HepG2 (cell line): ENCODE measurements at regions not wholly inside any gene's neighbourhood (a gene's known extent, or its start where the extent isn't known, plus 50 kb on each side); places are given as distances from the start of the nearest gene placed in this dataset.

ENCODE experiments used
- BHLHE40 ChIP-seq: IDR thresholded peaks from 2 replicates; pipeline ENCODE4 v1.6.1; 2011; ENCODE audit warnings: low read length, improper control_type of control experiment
- DMAP1 ChIP-seq: IDR thresholded peaks from 2 replicates; pipeline ENCODE4 v1.6.1; 2016
- FUBP1 ChIP-seq: sonication (generic); formaldehyde crosslinking; IDR thresholded peaks from 2 replicates; pipeline ENCODE4 v1.5.1; 2020; ENCODE audit warnings: missing genetic modification reagents, mild to moderate bottlenecking, borderline replicate concordance
- HNF4A ChIP-seq: sonication (generic); formaldehyde crosslinking; IDR thresholded peaks from 2 replicates; pipeline ENCODE4 v1.4.0; 2020; ENCODE audit warnings: missing genetic modification reagents
- HNRNPLL ChIP-seq: fragments of 200-400 bp; formaldehyde crosslinking; IDR thresholded peaks from 2 replicates; pipeline ENCODE4 v1.6.1; 2017; ENCODE audit warnings: mild to moderate bottlenecking, low read depth, low read length; ENCODE audit not compliant: poor library complexity, severe bottlenecking
- NCOA5 ChIP-seq: sonication (generic); formaldehyde crosslinking; IDR thresholded peaks from 2 replicates; pipeline ENCODE4 v1.4.0; 2020; ENCODE audit warnings: missing genetic modification reagents
- NR0B2 ChIP-seq: sonication (generic); formaldehyde crosslinking; IDR thresholded peaks from 2 replicates; pipeline ENCODE4 v1.4.0; 2020; ENCODE audit warnings: mild to moderate bottlenecking, missing genetic modification reagents
- RBM39 ChIP-seq: fragments of 200-400 bp; formaldehyde crosslinking; IDR thresholded peaks from one replicate; pipeline ENCODE4 v1.6.1; 2018; ENCODE audit warnings: antibody characterized with exemption, mild to moderate bottlenecking, low read depth, low read length; ENCODE audit not compliant: poor library complexity, severe bottlenecking
- RFXAP ChIP-seq: sonication (generic); formaldehyde crosslinking; IDR thresholded peaks from 2 replicates; pipeline ENCODE4 v1.4.0; 2020; ENCODE audit warnings: missing genetic modification reagents, borderline replicate concordance
- TEAD3 ChIP-seq: optimal IDR thresholded peaks from 2 replicates; pipeline ENCODE3; 2016; ENCODE audit warnings: borderline replicate concordance
- U2AF1 ChIP-seq: fragments of 200-400 bp; formaldehyde crosslinking; optimal IDR thresholded peaks from 2 replicates; pipeline ENCODE3; 2017; ENCODE audit warnings: mild to moderate bottlenecking, low read depth, low read length
- ZNF101 ChIP-seq: sonication (generic); formaldehyde crosslinking; IDR thresholded peaks from 2 replicates; pipeline ENCODE4 v1.4.0; 2020; ENCODE audit warnings: mild to moderate bottlenecking, low read depth, missing genetic modification reagents, borderline replicate concordance
- ZNF343 ChIP-seq: sonication (generic); formaldehyde crosslinking; IDR thresholded peaks from 2 replicates; pipeline ENCODE4 v1.4.0; 2020; ENCODE audit warnings: mild to moderate bottlenecking, missing genetic modification reagents
- ZNF564 ChIP-seq: sonication (generic); formaldehyde crosslinking; IDR thresholded peaks from 2 replicates; pipeline ENCODE4 v1.8.1; 2023; ENCODE audit warnings: mild to moderate bottlenecking, missing genetic modification reagents
- ZNF614 ChIP-seq: IDR thresholded peaks from 2 replicates; pipeline ENCODE4 v1.6.1; 2018; ENCODE audit warnings: missing biosample characterization, missing genetic modification reagents, inconsistent platforms, borderline replicate concordance
- ZSCAN29 ChIP-seq: sonication (generic); formaldehyde crosslinking; conservative IDR thresholded peaks from 2 replicates; pipeline ENCODE4 v1.4.0; 2020; ENCODE audit warnings: mild to moderate bottlenecking, missing genetic modification reagents
- TF ChIP-seq, protein P1 (sequence below): sonication (generic); formaldehyde crosslinking; IDR thresholded peaks from 2 replicates; pipeline ENCODE4 v1.5.0; 2020; ENCODE audit warnings: mild to moderate bottlenecking, missing genetic modification reagents
- TF ChIP-seq, protein P2 (sequence below): sonication (generic); formaldehyde crosslinking; IDR thresholded peaks from 2 replicates; pipeline ENCODE4 v1.4.0; 2020; ENCODE audit warnings: missing genetic modification reagents
- TF ChIP-seq, protein P3 (sequence below): sonication (generic); formaldehyde crosslinking; IDR thresholded peaks from 2 replicates; pipeline ENCODE4 v1.4.0; 2020; ENCODE audit warnings: mild to moderate bottlenecking, missing genetic modification reagents

- TF ChIP-seq, protein P1, sequence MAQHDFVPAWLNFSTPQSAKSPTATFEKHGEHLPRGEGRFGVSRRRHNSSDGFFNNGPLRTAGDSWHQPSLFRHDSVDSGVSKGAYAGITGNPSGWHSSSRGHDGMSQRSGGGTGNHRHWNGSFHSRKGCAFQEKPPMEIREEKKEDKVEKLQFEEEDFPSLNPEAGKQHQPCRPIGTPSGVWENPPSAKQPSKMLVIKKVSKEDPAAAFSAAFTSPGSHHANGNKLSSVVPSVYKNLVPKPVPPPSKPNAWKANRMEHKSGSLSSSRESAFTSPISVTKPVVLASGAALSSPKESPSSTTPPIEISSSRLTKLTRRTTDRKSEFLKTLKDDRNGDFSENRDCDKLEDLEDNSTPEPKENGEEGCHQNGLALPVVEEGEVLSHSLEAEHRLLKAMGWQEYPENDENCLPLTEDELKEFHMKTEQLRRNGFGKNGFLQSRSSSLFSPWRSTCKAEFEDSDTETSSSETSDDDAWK: no peak
- TF ChIP-seq ZSCAN29 (CRISPR knock-in tag) (peak; percentile 94), ZNF564 (peak; percentile 90; the same call in 1 of the 2 replicates), RFXAP (CRISPR knock-in tag) (peak; percentile 74; the same call in 1 of the 2 replicates), TEAD3 (CRISPR knock-in tag) (peak; percentile 80), NCOA5 (CRISPR knock-in tag) (no peak), NR0B2 (CRISPR knock-in tag) (no peak), BHLHE40 (peak; percentile 53), ZNF614 (CRISPR knock-in tag) (peak; percentile 89), U2AF1 (no peak), ZNF343 (CRISPR knock-in tag) (peak; percentile 62; the same call in 1 of the 2 replicates), RBM39 (no peak), FUBP1 (CRISPR knock-in tag) (no peak; the same call in 1 of the 2 replicates), HNRNPLL (peak; percentile 83), HNF4A (CRISPR knock-in tag) (peak; percentile 77), ZNF101 (CRISPR knock-in tag) (no peak), DMAP1 (CRISPR knock-in tag) (peak; percentile 85)
- TF ChIP-seq, protein P2, sequence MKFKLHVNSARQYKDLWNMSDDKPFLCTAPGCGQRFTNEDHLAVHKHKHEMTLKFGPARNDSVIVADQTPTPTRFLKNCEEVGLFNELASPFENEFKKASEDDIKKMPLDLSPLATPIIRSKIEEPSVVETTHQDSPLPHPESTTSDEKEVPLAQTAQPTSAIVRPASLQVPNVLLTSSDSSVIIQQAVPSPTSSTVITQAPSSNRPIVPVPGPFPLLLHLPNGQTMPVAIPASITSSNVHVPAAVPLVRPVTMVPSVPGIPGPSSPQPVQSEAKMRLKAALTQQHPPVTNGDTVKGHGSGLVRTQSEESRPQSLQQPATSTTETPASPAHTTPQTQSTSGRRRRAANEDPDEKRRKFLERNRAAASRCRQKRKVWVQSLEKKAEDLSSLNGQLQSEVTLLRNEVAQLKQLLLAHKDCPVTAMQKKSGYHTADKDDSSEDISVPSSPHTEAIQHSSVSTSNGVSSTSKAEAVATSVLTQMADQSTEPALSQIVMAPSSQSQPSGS (CRISPR knock-in tag): peak; percentile 78; the same call in 1 of the 2 replicates
- TF ChIP-seq, protein P3, sequence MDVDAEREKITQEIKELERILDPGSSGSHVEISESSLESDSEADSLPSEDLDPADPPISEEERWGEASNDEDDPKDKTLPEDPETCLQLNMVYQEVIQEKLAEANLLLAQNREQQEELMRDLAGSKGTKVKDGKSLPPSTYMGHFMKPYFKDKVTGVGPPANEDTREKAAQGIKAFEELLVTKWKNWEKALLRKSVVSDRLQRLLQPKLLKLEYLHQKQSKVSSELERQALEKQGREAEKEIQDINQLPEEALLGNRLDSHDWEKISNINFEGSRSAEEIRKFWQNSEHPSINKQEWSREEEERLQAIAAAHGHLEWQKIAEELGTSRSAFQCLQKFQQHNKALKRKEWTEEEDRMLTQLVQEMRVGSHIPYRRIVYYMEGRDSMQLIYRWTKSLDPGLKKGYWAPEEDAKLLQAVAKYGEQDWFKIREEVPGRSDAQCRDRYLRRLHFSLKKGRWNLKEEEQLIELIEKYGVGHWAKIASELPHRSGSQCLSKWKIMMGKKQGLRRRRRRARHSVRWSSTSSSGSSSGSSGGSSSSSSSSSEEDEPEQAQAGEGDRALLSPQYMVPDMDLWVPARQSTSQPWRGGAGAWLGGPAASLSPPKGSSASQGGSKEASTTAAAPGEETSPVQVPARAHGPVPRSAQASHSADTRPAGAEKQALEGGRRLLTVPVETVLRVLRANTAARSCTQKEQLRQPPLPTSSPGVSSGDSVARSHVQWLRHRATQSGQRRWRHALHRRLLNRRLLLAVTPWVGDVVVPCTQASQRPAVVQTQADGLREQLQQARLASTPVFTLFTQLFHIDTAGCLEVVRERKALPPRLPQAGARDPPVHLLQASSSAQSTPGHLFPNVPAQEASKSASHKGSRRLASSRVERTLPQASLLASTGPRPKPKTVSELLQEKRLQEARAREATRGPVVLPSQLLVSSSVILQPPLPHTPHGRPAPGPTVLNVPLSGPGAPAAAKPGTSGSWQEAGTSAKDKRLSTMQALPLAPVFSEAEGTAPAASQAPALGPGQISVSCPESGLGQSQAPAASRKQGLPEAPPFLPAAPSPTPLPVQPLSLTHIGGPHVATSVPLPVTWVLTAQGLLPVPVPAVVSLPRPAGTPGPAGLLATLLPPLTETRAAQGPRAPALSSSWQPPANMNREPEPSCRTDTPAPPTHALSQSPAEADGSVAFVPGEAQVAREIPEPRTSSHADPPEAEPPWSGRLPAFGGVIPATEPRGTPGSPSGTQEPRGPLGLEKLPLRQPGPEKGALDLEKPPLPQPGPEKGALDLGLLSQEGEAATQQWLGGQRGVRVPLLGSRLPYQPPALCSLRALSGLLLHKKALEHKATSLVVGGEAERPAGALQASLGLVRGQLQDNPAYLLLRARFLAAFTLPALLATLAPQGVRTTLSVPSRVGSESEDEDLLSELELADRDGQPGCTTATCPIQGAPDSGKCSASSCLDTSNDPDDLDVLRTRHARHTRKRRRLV: no peak
Observed at GRCh38 chr14:73785834-73786635, 65.6 kb upstream of the PTGR2 start (continued).
